OCI-LY3 (cell line): ENCODE measurements at regions not wholly inside any gene's neighbourhood (a gene's known extent, or its start where the extent isn't known, plus 50 kb on each side); places are given as distances from the start of the nearest gene placed in this dataset.

Source experiments
- H2AFZ ChIP-seq: fragments of 200-600, 300-600 bp; shearing (Covaris generic); 2 replicates; pipeline ENCODE4 v1.6.0; 2014; ENCODE audit warnings: antibody characterized with exemption, low read depth, low read length
- H3K27ac ChIP-seq: fragments of 200-600, 300-600 bp; sonication (generic); 2 replicates; pipeline ENCODE4 v1.5.1; 2014; ENCODE audit warnings: mild to moderate bottlenecking, low read length, moderate library complexity, mixed read lengths
- H3K27me3 ChIP-seq: fragments of 200-600, 300-600 bp; sonication (generic); 2 replicates; pipeline ENCODE4 v1.6.1; 2014; ENCODE audit warnings: low read depth, low read length, mixed read lengths
- H3K36me3 ChIP-seq: fragments of 200-600, 300-600 bp; sonication (generic); replicated peaks from 2 replicates; pipeline ENCODE3; 2014; ENCODE audit warnings: low read depth, low read length, mixed read lengths
- H3K4me1 ChIP-seq: fragments of 300-600, 200-600 bp; sonication (generic); 2 replicates; pipeline ENCODE4 v1.6.1; 2014; ENCODE audit warnings: low read length, mixed read lengths
- H3K4me2 ChIP-seq: fragments of 200-600, 300-600 bp; sonication (generic); 2 replicates; pipeline ENCODE4 v1.6.1; 2014; ENCODE audit warnings: low read length, mixed read lengths
- H3K4me3 ChIP-seq: fragments of 300-600, 200-600 bp; sonication (generic); 2 replicates; pipeline ENCODE4 v1.5.1; 2014; ENCODE audit warnings: antibody characterized with exemption, mild to moderate bottlenecking, low read length, moderate library complexity
- H3K79me2 ChIP-seq: fragments of 300-600, 200-600 bp; shearing (Covaris generic); 2 replicates; pipeline ENCODE4 v1.6.1; 2014; ENCODE audit warnings: mild to moderate bottlenecking, low read length, mixed read lengths
- H3K9ac ChIP-seq: fragments of 300-600, 200-600 bp; shearing (Covaris generic); 2 replicates; pipeline ENCODE4 v1.6.0; 2014; ENCODE audit warnings: mild to moderate bottlenecking, low read length, moderate library complexity
- H3K9me3 ChIP-seq: fragments of 200-600, 300-600 bp; shearing (Covaris generic); 2 replicates; pipeline ENCODE4 v1.6.1; 2014; ENCODE audit warnings: low read length, mixed read lengths; ENCODE audit not compliant: insufficient read depth
- H4K20me1 ChIP-seq: fragments of 200-600, 300-600 bp; sonication (generic); 2 replicates; pipeline ENCODE4 v1.6.1; 2016; ENCODE audit warnings: low read length, mixed read lengths; ENCODE audit not compliant: insufficient read depth
- CTCF ChIP-seq: fragments of 200-600, 300-600 bp; sonication (generic); IDR thresholded peaks from 2 replicates; pipeline ENCODE4 v1.5.1; 2014; ENCODE audit warnings: antibody characterized with exemption, low read length, low read depth
- EZH2phosphoT487 ChIP-seq: fragments of 200-600 bp; shearing (Covaris generic); IDR thresholded peaks from 2 replicates; pipeline ENCODE4 v1.6.1; 2018; ENCODE audit warnings: antibody characterized with exemption, mixed run types, low read depth

GRCh38 chr2:228417956-228418355, 236.5 kb upstream of the SPHKAP start:
- no peaks in the 10 kb centered on the region for H3K79me2 ChIP-seq
- no peaks in the 10 kb centered on the region for H3K9me3 ChIP-seq
- H3K27me3 ChIP-seq = no peaks in the 10 kb centered on the region
- no peak overlapping the region for H3K4me2 ChIP-seq
- H3K4me3 ChIP-seq = no peak overlapping the region
- H3K9ac ChIP-seq = no peak overlapping the region
- no peak overlapping the region for H3K27ac ChIP-seq
- H2AFZ ChIP-seq = no peak overlapping the region
- TF ChIP-seq CTCF (no peak), EZH2phosphoT487 (no peak)
- H4K20me1 ChIP-seq = no peaks in the 10 kb centered on the region
- no peaks in the 10 kb centered on the region for H3K4me1 ChIP-seq
- no peaks in the 10 kb centered on the region for H3K36me3 ChIP-seq

GRCh38 chr2:228417526-228417925, 236.0 kb upstream of the SPHKAP start:
- H3K4me2 ChIP-seq = no peak overlapping the region
- H3K4me1 ChIP-seq = no peaks in the 10 kb centered on the region
- no peak overlapping the region for H3K9ac ChIP-seq
- no peaks in the 10 kb centered on the region for H3K9me3 ChIP-seq
- no peaks in the 10 kb centered on the region for H3K36me3 ChIP-seq
- no peak overlapping the region for H2AFZ ChIP-seq
- TF ChIP-seq EZH2phosphoT487 = no peak
- no peak for TF ChIP-seq CTCF
- no peaks in the 10 kb centered on the region for H3K79me2 ChIP-seq
- H3K4me3 ChIP-seq = no peak overlapping the region
- H3K27me3 ChIP-seq = no peaks in the 10 kb centered on the region
- no peaks in the 10 kb centered on the region for H4K20me1 ChIP-seq
- H3K27ac ChIP-seq = no peak overlapping the region

- Histone ChIP-seq H3K4me2 (no peak overlapping the region), H3K4me1 (no peaks in the 10 kb centered on the region), H3K27me3 (no peaks in the 10 kb centered on the region), H3K9ac (no peak overlapping the region), H2AFZ (no peak overlapping the region), H3K4me3 (no peak overlapping the region), H3K27ac (no peak overlapping the region), H3K79me2 (no peaks in the 10 kb centered on the region), H3K9me3 (no peaks in the 10 kb centered on the region), H4K20me1 (no peaks in the 10 kb centered on the region), H3K36me3 (no peaks in the 10 kb centered on the region)
- TF ChIP-seq EZH2phosphoT487 (no peak), CTCF (no peak)
These were observed 228.6 kb upstream of the SPHKAP start for GRCh38 chr2:228410061-228410460.

GRCh38 chr2:228409493-228409892, 228.0 kb upstream of the SPHKAP start:
- TF ChIP-seq CTCF (no peak), EZH2phosphoT487 (no peak)
- no peaks in the 10 kb centered on the region for H3K27me3 ChIP-seq
- H4K20me1 ChIP-seq = no peaks in the 10 kb centered on the region
- H3K36me3 ChIP-seq = no peaks in the 10 kb centered on the region
- H3K4me1 ChIP-seq = no peaks in the 10 kb centered on the region
- no peak overlapping the region for H3K4me3 ChIP-seq
- no peaks in the 10 kb centered on the region for H3K79me2 ChIP-seq
- no peak overlapping the region for H3K4me2 ChIP-seq
- no peak overlapping the region for H2AFZ ChIP-seq
- H3K9ac ChIP-seq = no peak overlapping the region
- no peaks in the 10 kb centered on the region for H3K9me3 ChIP-seq
- no peak overlapping the region for H3K27ac ChIP-seq
